Tibial nerve (tissue), 4 donors: ENCODE measurements at regions not wholly inside any gene's neighbourhood (a gene's known extent, or its start where the extent isn't known, plus 50 kb on each side); places are given as distances from the start of the nearest gene placed in this dataset.

Experiments
- DNase-seq, 2 donors: peaks; one replicate each; pipeline ENCODE4 v3.0.0-alpha.2; 2019; ENCODE audit warnings: low spot score in 2 of 2
- H3K27ac ChIP-seq, 4 donors: fragments of 200-600 bp; sonication (generic) in 3 of 4; one replicate each; pipeline ENCODE4 v1.5.1; 2017 to 2019; ENCODE audit warnings: mild to moderate bottlenecking in 1 of 4
- H3K27me3 ChIP-seq, 2 donors: fragments of 200-600 bp; sonication (generic) in 1 of 2; one replicate each; pipeline versions ENCODE4 v1.5.1 to v1.6.0; 2017 to 2019
- H3K36me3 ChIP-seq, 3 donors: fragments of 200-600 bp; sonication (generic); one replicate each; pipeline ENCODE4 v1.5.1; 2018 to 2019
- H3K4me1 ChIP-seq, 4 donors: fragments of 200-600 bp; sonication (generic) in 3 of 4; one replicate each; pipeline ENCODE4 v1.5.1; 2017 to 2019
- H3K4me3 ChIP-seq, 4 donors: fragments of 200-600 bp; sonication (generic) in 3 of 4; one replicate each; pipeline ENCODE4 v1.5.1; 2017 to 2019; ENCODE audit warnings: mild to moderate bottlenecking in 1 of 4, moderate library complexity in 1 of 4
- H3K9me3 ChIP-seq, 4 donors: fragments of 200-600 bp; sonication (generic) in 3 of 4; one replicate each; pipeline ENCODE4 v1.5.1; 2017 to 2019
- CTCF ChIP-seq, 5 experiments: fragments of 200-600 bp in 3 of 5; fragments of 450-650 bp in 2 of 5; sonication (generic) in 3 of 5; IDR thresholded peaks; one replicate each; pipeline ENCODE4 v1.5.1; 2016 to 2019; ENCODE audit warnings: antibody characterized with exemption in 5 of 5, mild to moderate bottlenecking in 3 of 5, moderate library complexity in 2 of 5
- EP300 ChIP-seq, 2 donors: sonication (generic); formaldehyde crosslinking; IDR thresholded peaks; one replicate each; pipeline ENCODE4 v1.6.1; 2017; ENCODE audit warnings: antibody characterized with exemption in 2 of 2, mild to moderate bottlenecking in 1 of 2
- POLR2A ChIP-seq, 2 donors: fragments of 450-650 bp; IDR thresholded peaks; one replicate each; pipeline ENCODE4 v1.6.1; 2017; ENCODE audit warnings: antibody characterized with exemption in 2 of 2, mild to moderate bottlenecking in 2 of 2, moderate library complexity in 2 of 2
- WGBS, 2 donors: methylation state at CpG; one replicate each; pipeline ENCODE4 v1.1.5; 2018; 5-methylcytosine and 5-hydroxymethylcytosine counted together

- Histone ChIP-seq H3K27ac (no peak overlapping the region), H3K27me3 (no peaks in the 10 kb centered on the region), H3K4me1 (no peaks in the 10 kb centered on the region), H3K36me3 (no peaks in the 10 kb centered on the region), H3K9me3 (peaks cover 0 to 9% (median 2%) of the 10 kb centered on the region in 4 donors), H3K4me3 (no peak overlapping the region)
- no peak for DNase-seq
- WGBS, 2 donors: 91 to 93% methylated on average over 2 of the region's 2 CpGs
- TF ChIP-seq POLR2A (IDR thresholded peaks at IDR 0.05): no peak
- TF ChIP-seq EP300 (IDR thresholded peaks at IDR 0.05): no peak
- TF ChIP-seq CTCF (IDR thresholded peaks at IDR 0.05): no peak
Measured at GRCh38 chr9:80893190-80893589, 796.2 kb downstream of the TLE1 start.

GRCh38 chr9:80892703-80893102 is 796.6 kb downstream of the TLE1 start:
- Histone ChIP-seq H3K4me3 (no peak overlapping the region), H3K27me3 (no peaks in the 10 kb centered on the region), H3K9me3 (peaks cover 0 to 9% (median 2%) of the 10 kb centered on the region in 4 donors), H3K36me3 (no peaks in the 10 kb centered on the region), H3K4me1 (no peaks in the 10 kb centered on the region), H3K27ac (no peak overlapping the region)
- 74 to 78% methylated on average over 1 of the region's 1 CpG for WGBS, 2 donors
- no peak for TF ChIP-seq CTCF (IDR thresholded peaks at IDR 0.05)
- no peak for TF ChIP-seq POLR2A (IDR thresholded peaks at IDR 0.05)
- no peak for TF ChIP-seq EP300 (IDR thresholded peaks at IDR 0.05)
- no peak for DNase-seq

GRCh38 chr9:80890124-80890523 is 799.2 kb downstream of the TLE1 start:
- Histone ChIP-seq H3K27ac (no peak overlapping the region), H3K4me3 (no peak overlapping the region), H3K9me3 (peaks cover 0 to 7% (median 2%) of the 10 kb centered on the region in 4 donors), H3K27me3 (no peaks in the 10 kb centered on the region), H3K4me1 (no peaks in the 10 kb centered on the region), H3K36me3 (no peaks in the 10 kb centered on the region)
- DNase-seq: no peak
- TF ChIP-seq EP300 (IDR thresholded peaks at IDR 0.05) (no peak), POLR2A (IDR thresholded peaks at IDR 0.05) (no peak), CTCF (IDR thresholded peaks at IDR 0.05) (no peak)

GRCh38 chr9:80885894-80886293 is 803.5 kb downstream of the TLE1 start:
- no peak overlapping the region for H3K27ac ChIP-seq
- no peak overlapping the region for H3K4me3 ChIP-seq
- 75% methylated on average over 5 of the region's 5 CpGs for WGBS, 2 donors
- H3K4me1 ChIP-seq: no peaks in the 10 kb centered on the region
- TF ChIP-seq POLR2A (IDR thresholded peaks at IDR 0.05) (no peak), CTCF (IDR thresholded peaks at IDR 0.05) (peak in 2 of 5 experiments; percentile 34 to 48)
- H3K27me3 ChIP-seq: no peaks in the 10 kb centered on the region
- DNase-seq: peak in 1 of 2 donors; percentile 9
- no peaks in the 10 kb centered on the region for H3K9me3 ChIP-seq
- H3K36me3 ChIP-seq: no peaks in the 10 kb centered on the region

- no peaks in the 10 kb centered on the region for H3K9me3 ChIP-seq
- no peak for TF ChIP-seq CTCF (IDR thresholded peaks at IDR 0.05)
- TF ChIP-seq POLR2A (IDR thresholded peaks at IDR 0.05): no peak
- TF ChIP-seq EP300 (IDR thresholded peaks at IDR 0.05): no peak
- H3K27me3 ChIP-seq: no peaks in the 10 kb centered on the region
- 35 to 50% methylated on average over 4 to 5 of the region's 5 CpGs for WGBS, 2 donors
- H3K4me1 ChIP-seq: no peaks in the 10 kb centered on the region
- H3K27ac ChIP-seq: no peak overlapping the region
- H3K36me3 ChIP-seq: no peaks in the 10 kb centered on the region
- no peak overlapping the region for H3K4me3 ChIP-seq
- no peak for DNase-seq
Measured at GRCh38 chr9:80883826-80884579, 805.3 kb downstream of the TLE1 start.
